ENCODE measurements at regions not wholly inside any gene's neighbourhood (a gene's known extent, or its start where the extent isn't known, plus 50 kb on each side); places are given as distances from the start of the nearest gene placed in this dataset.
"Not testable (repeated sequence)": the region's sequence is repeated elsewhere in the genome, so short reads cannot be mapped to it uniquely, and the experiment has no call there.

DNA sequence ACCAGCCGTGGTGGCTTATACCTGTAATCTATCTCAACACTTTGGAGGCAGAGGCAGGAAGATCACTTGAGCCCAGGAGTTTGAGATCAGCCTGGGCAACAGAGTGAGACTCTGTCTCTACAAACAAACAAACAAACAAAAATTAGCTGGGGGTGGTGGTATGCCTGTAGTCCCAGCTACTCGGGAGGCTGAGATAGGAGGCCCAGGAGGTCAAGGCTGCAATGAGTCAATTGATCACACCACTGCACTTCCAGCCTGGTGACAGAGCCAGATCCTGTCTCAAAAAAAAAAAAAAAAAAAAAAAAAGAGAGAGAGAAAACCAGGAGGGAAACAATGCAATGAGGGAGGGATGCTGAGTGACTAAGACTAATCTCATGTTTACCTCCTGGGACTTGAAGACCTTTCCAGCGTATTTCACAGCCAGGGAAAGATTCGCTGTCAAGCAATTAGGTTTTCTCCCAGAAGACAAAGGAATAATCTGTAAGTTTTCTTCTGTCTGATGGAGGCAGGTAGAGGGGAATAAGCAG lies 51.1 kb upstream of the MIER3 start:
- FAIRE-seq: no peak

DNA sequence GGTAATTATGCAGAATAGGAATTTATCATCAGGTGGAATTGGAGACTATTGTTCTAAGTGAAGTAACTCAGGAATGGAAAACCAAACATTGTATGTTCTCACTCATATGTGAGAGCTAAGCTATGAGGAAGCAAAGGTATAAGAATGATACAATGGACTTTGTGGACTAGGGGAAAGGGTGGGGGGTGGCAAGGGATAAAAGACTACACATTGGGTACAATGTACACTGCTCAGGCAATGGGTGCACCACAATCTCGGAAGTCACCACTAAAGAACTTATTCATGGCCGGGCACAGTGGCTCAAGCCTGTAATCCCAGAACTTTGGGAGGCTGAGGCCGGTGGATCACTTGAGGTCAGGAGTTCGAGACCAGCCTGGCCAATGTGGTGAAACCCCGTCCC lies 51.6 kb upstream of the MIER3 start:
- FAIRE-seq: not testable (repeated sequence)

DNA sequence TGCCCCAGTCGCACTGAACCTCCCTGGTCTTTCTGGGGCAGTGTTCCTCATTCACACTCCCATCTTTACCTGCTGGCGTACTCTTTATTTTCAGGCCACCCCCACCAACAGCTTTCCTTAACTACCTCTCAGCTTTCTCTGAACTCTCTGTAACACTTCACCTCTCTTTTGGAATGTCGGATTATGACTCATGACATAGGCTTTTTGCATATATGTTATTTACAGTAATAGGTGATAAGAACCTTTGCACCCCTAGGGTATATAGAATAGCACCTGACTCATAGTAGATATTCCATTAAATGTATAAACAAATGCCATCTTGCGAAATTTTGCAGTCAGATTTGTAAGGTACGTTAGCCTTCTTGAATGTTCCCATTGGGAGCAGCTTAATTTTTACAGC lies 52.9 kb upstream of the MIER3 start:
- FAIRE-seq: no peak

DNA sequence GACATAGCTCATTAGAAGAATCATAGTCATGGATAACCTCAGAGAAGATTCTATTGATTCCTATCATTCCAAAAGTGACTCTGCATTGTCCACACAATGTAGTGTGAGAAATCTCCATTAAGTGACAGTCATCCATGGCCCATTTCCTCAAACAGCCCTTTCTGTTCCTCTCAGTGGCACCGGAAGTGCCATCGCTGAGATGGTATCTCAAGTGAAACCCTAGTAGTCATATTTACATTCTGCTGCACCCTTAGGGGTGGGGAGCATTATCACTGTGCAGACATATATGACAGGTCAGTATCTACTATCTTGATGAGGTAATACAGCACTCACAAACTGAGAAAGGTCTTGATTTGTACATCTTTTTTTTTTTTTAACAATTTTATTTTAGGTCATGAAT lies 55.4 kb upstream of the MIER3 start:
- no peak for FAIRE-seq

DNA sequence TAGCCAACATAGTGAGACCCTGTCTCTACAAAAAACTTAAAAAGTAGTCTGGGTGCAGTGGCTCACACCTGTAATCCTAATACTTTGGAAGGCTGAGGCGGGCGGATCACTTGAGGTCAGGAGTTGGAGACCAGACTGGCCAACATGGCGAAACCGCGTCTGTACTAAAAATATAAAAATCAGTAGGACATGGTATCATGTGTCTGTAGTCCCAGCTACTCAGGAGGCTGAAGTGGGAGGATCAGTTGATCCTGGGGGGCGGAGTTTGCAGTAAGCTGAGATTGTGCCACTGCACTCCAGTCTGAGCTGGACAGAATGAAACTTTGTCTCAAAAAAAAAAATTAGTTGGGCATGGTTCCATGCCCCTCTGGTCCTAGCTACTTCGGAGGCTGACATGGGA lies 57.9 kb upstream of the MIER3 start:
- FAIRE-seq: no peak

DNA sequence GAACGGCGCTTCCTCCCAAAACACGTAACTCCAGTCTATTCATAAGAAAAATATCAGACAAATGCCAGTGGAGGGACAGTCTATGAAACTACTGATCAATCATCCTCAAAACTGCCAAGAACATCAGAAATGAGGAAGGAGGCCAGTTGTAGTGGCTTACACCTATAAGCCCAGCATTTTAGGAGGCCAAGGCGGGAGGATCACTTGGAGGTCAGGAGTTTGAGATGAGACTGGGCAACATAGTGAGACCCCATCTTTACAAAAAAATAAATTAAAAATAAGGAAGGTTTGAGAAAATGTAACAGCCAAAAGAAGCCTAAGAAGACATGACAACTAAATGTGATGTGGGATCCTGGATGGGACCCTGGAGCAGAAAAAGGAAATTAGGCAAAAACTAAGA lies 58.9 kb upstream of the MIER3 start:
- no peak for FAIRE-seq

DNA sequence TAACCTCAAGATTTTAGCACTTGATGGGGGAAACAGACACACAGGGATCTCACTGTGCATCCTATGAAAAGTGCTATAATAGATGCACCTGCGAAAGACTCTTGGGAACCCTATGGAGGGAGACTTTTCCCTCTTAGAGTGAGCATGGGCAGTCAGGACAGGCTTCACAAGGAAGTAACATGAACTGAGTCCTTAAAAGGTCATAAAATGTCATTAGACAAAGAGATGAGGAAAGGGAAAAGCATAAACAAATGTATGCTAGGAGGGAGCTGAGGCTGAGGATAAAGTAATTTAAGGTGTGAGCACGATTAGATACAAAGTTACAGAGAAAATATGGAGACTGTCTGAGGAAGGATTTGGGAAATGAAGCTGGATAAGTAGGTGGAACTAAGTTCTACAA lies 60.6 kb upstream of the MIER3 start:
- FAIRE-seq: no peak

DNA sequence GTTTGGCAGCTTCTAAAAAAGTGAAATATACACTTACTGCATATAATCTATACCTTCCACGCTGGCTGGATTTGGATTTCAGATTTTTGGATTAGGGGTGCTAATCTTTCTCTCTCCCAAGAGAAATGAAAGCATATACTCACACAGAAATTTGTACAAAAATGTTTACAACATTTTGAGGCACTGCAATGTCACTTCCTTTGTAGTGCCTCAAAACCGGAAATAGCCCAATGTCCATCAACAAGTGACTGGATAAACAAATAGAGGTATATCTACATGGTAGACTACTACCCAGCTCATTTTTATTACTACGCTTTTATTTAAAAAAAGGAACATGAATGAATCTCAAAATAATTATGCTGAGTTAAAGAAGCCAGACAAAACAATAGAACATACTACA lies 74.0 kb upstream of the MIER3 start:
- no peak for FAIRE-seq

DNA sequence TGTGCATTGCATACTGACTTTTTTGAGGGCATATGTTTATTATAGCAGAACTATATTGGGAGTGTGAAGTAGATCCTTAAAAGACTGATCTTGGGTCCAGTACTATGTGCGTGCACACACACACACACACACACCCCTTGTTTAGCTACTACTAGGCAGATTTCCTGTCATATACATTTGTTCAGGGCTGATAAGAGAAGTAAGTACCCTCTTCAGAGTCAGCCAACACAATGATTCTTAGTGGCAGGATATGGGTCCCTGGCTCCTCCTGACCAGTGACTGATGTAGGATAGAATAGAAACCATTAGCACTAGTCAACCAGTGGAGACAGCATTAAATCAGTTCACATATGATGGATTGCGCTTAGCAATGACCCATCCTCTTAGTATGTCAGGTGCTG lies 76.2 kb upstream of the MIER3 start:
- FAIRE-seq: no peak

DNA sequence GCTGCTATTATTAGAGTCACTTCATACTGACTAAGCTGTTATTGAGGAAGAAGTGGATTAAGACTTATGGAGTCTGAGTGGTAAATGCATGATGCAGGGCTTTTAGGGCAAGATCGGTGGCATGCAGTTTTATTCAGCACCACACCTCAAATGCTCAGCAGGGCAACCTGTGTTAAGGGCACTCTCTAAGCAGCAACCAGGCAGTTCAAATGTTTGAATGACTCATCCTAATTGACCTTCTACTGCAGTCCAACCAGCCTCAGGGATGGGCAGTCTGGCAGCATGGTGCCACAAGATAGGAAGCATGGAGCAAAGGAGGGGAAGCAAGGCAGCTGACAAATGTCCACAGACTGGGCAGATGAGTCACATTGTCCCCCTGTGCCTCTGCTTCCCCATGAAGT lies 80.2 kb upstream of the MIER3 start:
- FAIRE-seq: peak; percentile 79

DNA sequence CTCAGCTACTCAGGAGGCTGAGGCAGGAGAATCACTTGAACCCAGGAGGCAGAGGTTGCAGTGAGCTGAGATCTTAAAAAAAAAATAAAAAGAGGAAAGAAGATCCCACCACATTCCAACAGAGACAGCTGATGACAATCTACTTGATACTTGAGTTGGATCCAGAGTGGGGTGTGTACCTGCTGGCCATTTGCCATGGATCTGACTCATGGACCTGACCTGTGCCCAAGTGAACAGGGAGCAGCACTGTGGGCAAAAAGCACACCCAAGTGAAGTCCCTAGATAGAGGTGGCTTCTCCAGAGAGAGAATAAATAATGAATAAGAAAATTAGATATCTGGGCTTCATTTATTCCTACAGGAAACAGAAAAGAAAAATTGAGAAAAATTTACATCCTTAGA lies 81.2 kb upstream of the MIER3 start:
- FAIRE-seq: no peak

DNA sequence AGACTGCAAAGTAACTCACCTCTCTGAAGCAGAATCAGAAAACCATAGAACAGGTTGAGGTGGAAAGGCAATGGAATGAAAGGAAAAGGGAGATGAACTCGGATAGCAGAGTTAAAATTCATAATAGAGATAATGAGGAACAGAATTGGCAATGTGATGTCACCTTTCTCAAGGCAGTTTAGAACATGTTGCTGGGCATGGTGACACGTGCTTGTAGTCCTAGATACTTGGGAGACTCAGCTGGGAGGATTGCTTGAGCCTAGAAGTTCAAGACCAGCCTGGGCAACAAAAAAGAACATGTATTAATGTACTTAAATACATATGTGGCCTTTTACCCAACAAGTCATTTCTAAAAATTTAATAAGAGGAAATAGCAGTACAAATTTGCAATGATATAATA lies 81.6 kb upstream of the MIER3 start:
- no peak for FAIRE-seq

DNA sequence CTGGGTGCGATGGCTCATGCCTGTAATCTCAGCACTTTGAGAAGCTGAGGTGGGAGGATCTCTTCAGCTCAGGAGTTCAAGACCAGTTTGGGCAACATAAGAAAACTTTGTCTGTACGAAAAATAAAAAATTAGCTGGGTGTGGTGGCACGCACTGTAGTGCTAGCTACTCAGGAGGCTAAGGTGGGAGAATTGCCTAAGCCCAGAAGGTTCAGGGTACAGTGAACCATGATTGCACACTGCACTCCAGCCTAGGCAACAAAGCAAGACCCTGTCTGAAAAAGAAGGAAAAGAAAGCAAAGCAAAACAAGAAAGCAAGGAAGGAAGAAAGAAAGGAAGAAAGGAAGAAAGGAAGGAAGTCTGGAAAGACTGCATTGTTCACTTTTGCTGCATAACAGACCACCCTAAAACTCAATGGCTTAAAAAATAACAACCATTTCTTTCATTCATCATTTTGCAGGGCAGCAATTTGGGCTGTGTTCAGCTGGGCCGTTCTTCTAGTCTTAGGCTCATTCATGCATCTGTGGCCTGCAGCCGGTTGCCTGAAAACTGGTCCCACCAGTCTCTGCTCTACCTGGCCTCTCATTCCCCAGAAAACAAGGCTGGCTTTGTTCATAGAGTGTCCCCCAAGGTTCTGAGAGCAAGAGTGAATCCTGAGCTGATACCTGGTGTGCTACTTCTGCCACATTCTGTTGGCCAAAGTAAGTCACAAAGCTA lies 82.4 kb upstream of the MIER3 start:
- no peak for FAIRE-seq

DNA sequence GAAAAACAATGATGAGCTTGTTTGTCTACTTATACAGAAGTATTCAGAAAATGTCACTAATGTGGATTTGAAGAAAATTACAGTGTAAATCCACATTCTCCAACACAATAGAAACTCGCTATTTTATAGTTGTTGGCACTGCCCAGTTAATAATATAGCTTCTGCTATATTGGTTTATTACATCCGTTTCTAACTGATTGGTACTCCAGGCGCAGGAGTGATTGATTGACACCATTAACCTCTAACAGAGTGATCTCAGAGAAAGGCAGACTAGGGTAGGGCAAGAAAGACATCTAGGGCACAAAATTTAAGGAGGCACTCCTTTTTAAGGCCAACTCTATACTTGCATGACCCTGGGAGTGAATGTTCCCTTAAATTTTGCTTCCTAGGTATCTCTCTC lies 84.0 kb upstream of the MIER3 start:
- FAIRE-seq: no peak

DNA sequence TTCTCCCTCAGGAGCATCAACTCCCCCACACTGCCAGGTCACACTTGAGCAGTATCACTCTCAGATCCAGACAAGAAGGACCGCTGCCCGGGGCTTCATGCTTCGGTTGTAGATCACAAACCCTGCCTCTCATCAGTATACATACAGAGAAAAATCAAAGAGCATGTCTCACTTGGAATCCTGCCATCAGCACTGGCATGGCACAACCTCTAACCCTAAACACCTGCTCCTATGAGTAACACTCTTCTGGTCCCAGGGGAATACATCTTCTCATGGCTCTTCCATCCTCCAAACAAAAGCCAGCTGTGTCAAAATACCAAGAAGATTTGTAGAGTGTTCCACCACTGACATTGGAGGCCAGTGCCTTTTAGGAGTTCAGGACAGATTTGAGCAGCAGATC lies 84.8 kb upstream of the MIER3 start:
- no peak for FAIRE-seq

DNA sequence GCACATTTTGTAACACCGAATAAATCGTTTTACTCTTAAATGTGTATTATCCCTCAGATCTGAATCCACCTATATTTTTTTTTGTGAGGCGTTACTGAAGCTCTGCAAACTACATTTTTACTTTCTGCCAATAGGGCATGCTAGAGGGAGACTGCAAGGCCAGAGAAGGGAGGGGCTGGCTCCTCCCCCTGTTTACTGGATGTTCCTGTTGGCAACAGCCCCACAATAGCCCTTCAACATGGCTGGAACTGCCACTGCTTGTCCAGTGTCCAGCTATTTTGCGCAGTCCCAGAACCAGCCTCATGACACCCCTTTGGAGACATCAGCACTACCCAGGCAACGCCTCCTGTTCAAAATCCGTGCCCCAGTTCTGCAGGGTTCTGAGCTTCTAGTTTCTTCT lies 85.4 kb upstream of the MIER3 start:
- no peak for FAIRE-seq

DNA sequence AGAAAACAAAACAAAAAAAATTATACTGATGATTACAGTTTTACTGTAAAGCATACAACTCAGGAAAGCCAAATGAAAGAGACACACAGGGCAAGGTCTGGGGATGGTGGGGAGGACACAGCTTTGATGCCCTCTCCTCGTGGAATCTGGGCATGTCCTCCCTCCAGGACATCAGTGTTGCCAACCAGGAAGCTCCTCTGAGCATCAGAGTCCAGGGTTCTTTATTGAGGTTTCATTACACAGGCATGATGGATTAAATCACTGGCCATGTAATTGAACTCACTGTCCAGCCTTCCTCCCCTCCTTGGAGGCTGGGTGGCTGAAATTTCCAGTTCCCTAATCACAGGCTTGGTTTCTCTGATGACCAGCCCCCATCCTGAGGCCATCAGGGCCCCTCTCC lies 89.6 kb upstream of the MIER3 start:
- FAIRE-seq: no peak

DNA sequence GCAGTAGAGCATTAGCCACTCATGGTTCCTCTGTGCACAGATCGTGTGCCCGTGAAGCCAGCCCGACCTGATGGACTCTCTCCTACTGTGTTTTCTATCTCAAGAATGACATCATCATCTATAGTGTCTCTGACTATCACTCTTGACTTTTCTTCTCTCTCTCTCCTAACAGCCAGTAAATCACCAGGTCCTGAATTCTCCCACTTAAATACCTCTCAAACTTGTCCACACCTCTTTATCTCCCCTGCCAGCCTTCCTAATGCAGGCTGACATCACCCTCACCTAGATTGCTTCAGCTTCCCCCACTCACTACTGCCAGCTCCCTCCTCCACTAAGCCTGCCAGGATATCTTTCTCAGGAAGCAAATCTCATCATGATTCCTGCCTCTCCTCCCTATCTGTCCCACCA lies 90.6 kb upstream of the MIER3 start:
- FAIRE-seq: no peak

DNA sequence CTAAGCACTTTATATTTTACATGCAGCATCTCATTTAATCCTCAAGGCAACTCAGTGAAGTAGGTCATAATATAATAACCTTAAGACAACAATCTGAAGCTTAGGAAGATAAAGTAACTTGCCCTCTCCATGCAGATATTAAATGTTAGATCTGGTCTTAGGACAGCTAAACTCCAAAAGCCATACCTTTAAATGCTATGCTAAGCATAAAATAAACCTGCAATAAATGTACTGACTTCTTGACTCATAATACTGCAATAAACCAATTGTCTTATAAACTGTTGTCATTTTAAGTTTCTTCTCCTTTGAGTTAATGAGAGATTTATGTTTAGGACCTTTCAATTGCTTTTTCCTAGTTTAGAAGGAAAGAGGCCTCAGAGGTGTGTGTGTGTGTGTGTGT lies 102.2 kb upstream of the MIER3 start:
- FAIRE-seq: no peak

DNA sequence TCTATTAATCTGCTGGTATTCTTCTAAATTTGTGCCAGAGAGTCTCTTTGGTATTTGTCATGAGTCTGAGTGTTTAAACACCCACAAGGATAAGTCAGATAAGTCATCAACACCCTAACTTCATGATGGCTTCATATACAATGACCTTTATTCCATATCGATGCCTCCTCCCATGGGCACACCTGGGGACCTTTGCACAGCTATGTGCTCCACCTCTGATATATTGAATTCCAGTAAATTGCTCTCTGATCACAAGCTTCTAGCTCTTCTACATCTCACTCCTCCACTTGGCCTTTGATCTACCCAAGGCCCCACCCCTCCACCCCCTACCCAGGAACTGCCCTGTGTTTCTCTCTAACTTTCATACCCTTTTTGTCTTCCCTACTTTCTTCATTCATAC lies 102.7 kb upstream of the MIER3 start:
- no peak for FAIRE-seq

DNA sequence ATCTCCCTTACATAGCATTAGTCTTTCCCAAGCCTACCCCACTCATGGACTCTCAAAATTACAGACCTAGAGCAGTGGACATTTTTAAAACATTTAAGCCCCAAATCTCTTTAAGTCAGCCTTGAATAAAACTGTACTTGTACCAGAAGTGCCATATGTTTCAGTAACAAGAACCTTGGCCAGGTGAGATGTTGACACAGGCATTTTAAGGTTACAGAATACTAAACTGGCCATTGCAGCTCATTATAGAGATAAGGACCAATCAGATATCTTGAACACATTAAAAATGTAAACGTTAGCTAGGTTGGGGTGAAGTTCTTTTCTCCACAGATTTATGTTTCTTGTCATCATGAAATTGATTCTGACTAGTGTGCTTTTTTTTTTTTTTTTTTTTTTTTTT lies 103.8 kb upstream of the MIER3 start:
- FAIRE-seq: no peak

DNA sequence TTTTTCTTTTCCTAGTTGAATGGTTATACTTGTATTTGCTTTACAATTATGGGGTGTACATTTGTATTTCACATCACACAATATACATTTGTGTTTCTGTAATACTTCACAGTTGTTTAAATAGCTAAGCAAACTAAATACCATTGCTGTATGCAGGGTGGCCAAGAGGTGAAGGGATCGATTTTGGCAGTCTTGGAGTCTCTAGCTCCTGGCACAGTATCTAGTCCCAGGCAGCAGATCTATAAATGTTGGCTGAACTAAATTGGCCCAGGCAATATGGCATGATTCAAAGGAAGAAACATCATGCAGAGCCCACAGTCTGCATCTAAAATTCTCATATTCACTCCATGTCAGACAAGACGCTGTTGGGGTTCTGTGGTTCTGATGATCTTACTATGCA lies 110.1 kb upstream of the GPBP1 start:
- FAIRE-seq: no peak

DNA sequence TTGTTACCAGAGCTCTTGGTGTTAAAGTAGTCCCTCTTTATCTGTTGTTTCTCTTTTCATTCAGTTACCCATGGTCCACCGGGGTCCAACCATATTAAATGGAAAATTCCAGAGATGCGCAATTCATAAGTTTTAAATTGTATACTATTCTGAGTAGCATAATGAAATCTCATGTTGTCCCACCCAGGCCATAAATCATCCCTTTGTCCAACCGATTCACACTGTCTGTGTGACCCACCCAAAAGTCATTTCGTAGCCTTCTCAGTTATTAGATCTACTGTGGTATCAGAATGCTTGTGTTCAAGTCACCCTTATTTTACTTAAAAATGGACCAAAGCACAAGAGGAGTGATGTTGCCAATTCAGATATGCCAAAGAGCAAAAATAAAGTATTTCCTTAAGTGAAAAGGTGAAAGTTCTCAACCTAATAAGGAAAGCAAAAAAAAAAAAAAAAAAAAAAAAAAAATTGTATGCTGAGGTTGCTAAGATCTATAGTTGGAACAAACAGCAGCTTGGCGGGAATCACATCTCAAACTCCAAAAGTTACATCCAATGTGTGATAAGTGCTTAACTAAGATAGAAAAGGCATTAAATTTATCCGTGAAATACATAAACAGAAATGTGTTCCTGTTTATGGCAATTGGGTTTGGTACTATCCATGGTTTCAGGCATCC lies 106.8 kb upstream of the GPBP1 start:
- no peak for FAIRE-seq

DNA sequence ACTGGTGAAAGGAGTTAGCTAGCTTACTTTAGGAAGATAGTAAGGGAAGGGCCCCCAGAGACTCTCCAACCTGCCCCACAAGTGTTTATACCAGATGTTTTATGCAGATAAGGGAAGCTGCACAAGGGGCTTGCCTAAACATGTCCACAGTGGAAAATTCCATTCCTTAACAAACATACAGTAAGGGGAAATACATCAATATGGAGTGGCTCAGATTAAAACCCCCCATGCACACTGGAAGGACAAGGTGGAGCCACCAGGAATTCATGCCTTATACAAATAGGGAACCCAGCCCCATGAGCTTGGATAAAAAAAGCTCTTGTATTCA lies 106.3 kb upstream of the GPBP1 start:
- FAIRE-seq: no peak
